Left ventricle myocardium inferior (tissue), 1 donor: ENCODE measurements at regions not wholly inside any gene's neighbourhood (a gene's known extent, or its start where the extent isn't known, plus 50 kb on each side); places are given as distances from the start of the nearest gene placed in this dataset.

Experiments
- DNase-seq: peaks from one replicate; pipeline ENCODE4 v3.0.0-alpha.2; 2020
- H3K27ac ChIP-seq: fragments of 200-600 bp; replicated peaks from 2 replicates; pipeline ENCODE4 v1.8.0; 2021
- H3K27me3 ChIP-seq: fragments of 200-600 bp; 2 replicates; pipeline ENCODE4 v1.8.0; 2021; ENCODE audit warnings: low read depth
- H3K36me3 ChIP-seq: fragments of 200-600 bp; 2 replicates; pipeline ENCODE4 v1.8.0; 2021
- H3K4me1 ChIP-seq: fragments of 200-600 bp; 2 replicates; pipeline ENCODE4 v1.8.0; 2021
- H3K4me3 ChIP-seq: fragments of 200-600 bp; 2 replicates; pipeline ENCODE4 v1.8.0; 2021; ENCODE audit warnings: mild to moderate bottlenecking, moderate library complexity
- H3K9me3 ChIP-seq: fragments of 200-600 bp; replicated peaks from 2 replicates; pipeline ENCODE4 v1.8.0; 2021
- intact Hi-C: fragments of 100-400 bp; cut with micrococcal nuclease; formaldehyde crosslinking; loops from one replicate; pipeline ENCODE4 v1.11.0; 2022
- TF ChIP-seq, protein P1 (sequence below): fragments of 200-600 bp; IDR thresholded peaks from 2 replicates; pipeline ENCODE4 v1.8.0; 2021; ENCODE audit warnings: antibody characterized with exemption, mild to moderate bottlenecking, borderline replicate concordance
- donor health status: DM: no; HTN: yes; CAD: no; lungs with severe emphysema.

DNA sequence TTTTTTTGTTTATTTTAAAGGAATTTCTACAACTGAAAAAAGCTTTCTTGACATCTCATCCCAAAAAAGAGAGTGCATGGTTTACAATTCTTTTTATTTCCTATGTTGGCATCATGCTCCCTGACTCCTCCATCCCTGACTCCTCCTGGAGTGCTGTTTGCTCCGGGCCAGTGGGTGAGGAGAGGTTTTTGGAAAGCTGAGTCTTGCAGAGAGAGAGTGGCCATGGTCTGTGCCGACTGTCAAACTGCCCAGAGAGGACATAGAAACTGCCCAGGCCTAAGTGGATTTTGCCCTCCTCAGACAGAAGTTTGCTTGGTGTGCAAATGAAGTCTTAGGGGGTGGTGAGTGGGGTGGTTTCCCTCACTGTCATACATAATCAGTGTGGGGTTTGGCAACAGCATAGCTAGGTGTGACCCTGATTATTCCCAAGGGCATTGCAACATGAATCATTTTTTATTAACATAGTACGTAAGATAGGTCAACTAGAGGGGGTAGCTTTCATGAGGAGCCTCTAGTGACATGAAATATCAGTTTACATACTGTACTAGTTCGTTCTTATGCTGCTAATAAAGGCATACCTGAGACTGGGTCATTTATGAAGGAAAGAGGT is 179.8 kb upstream of the UBL3 start:
- DNase-seq = no peak

GRCh38 chr13:30027569-30028455 is 177.4 kb upstream of the UBL3 start:
- intact Hi-C loops = no loop called here
- TF ChIP-seq, protein P1, sequence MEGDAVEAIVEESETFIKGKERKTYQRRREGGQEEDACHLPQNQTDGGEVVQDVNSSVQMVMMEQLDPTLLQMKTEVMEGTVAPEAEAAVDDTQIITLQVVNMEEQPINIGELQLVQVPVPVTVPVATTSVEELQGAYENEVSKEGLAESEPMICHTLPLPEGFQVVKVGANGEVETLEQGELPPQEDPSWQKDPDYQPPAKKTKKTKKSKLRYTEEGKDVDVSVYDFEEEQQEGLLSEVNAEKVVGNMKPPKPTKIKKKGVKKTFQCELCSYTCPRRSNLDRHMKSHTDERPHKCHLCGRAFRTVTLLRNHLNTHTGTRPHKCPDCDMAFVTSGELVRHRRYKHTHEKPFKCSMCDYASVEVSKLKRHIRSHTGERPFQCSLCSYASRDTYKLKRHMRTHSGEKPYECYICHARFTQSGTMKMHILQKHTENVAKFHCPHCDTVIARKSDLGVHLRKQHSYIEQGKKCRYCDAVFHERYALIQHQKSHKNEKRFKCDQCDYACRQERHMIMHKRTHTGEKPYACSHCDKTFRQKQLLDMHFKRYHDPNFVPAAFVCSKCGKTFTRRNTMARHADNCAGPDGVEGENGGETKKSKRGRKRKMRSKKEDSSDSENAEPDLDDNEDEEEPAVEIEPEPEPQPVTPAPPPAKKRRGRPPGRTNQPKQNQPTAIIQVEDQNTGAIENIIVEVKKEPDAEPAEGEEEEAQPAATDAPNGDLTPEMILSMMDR = no peak
- no peaks in the 10 kb centered on the region for H3K4me1 ChIP-seq
- no peak overlapping the region for H3K4me3 ChIP-seq
- H3K36me3 ChIP-seq = no peaks in the 10 kb centered on the region
- no peaks in the 10 kb centered on the region for H3K9me3 ChIP-seq
- H3K27ac ChIP-seq = no peak overlapping the region
- no peak for DNase-seq
- H3K27me3 ChIP-seq = peaks cover 15% of the 10 kb centered on the region

More for the DNA sequence above, 179.8 kb upstream of the UBL3 start:
- TF ChIP-seq, protein P1 = no peak
- Histone ChIP-seq H3K4me1 (peaks cover 11% of the 10 kb centered on the region), H3K27me3 (peaks cover 12% of the 10 kb centered on the region), H3K4me3 (no peak overlapping the region), H3K9me3 (no peaks in the 10 kb centered on the region), H3K27ac (no peak overlapping the region), H3K36me3 (no peaks in the 10 kb centered on the region)
- intact Hi-C loops = no loop called here

DNA sequence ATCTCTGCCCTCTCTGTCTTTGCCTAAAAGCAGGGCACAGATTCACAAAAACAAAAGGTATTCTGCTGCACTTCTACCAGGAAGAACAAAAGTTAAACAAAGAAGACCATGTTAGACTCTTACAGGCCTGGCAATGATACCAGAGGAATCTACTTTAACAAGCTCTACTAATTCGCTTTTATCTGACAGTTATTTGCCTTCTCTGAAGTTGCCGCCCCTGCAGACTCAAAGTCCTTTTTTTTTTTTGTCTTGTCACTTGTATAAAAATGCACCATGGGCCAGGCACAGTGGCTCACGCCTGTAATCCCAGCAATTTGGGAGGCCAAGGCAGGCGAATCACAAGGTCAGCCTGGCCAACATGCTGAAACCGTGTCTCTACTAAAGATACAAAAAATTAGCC is 176.5 kb upstream of the UBL3 start:
- DNase-seq = no peak

GRCh38 chr13:30026093-30026492 is 175.7 kb upstream of the UBL3 start:
- intact Hi-C loops = no loop called here
- Histone ChIP-seq H3K9me3 (no peaks in the 10 kb centered on the region), H3K27ac (no peak overlapping the region), H3K36me3 (no peaks in the 10 kb centered on the region), H3K27me3 (peaks cover 12% of the 10 kb centered on the region), H3K4me1 (no peaks in the 10 kb centered on the region), H3K4me3 (no peak overlapping the region)
- no peak for DNase-seq
- TF ChIP-seq, protein P1 = no peak

More for the DNA sequence above, 176.5 kb upstream of the UBL3 start:
- intact Hi-C loops = no loop called here
- no peak overlapping the region for H3K4me3 ChIP-seq
- TF ChIP-seq, protein P1 = no peak
- no peak overlapping the region for H3K27ac ChIP-seq
- no peaks in the 10 kb centered on the region for H3K9me3 ChIP-seq
- no peaks in the 10 kb centered on the region for H3K4me1 ChIP-seq
- H3K36me3 ChIP-seq = no peaks in the 10 kb centered on the region
- H3K27me3 ChIP-seq = peaks cover 14% of the 10 kb centered on the region

DNA sequence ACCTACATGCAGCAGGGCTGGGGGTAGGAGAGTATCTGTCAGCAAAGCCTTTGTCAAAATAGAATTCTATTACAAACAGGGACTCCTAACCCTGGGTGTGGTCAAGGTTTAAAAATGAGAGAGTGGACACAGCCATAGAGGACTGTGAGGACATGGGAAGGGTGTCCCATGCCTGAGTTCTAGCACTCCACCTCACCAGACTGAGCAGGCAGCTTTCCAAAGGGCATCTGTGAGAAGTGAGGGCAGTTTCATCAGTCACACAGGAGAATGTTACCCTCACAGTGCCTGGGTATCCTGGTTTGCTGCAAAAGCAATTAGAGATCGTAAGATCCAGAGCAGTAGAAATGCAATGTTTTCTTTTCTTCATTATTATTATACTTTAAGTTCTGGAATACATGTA is 174.9 kb upstream of the UBL3 start:
- Histone ChIP-seq H3K4me3 (no peak overlapping the region), H3K9me3 (no peaks in the 10 kb centered on the region), H3K36me3 (no peaks in the 10 kb centered on the region), H3K27ac (no peak overlapping the region), H3K27me3 (peaks cover 15% of the 10 kb centered on the region), H3K4me1 (no peaks in the 10 kb centered on the region)
- no peak for DNase-seq
- TF ChIP-seq, protein P1 = no peak
- intact Hi-C loops = no loop called here
